GM04504 (cell line): ENCODE measurements at regions not wholly inside any gene's neighbourhood (a gene's known extent, or its start where the extent isn't known, plus 50 kb on each side); places are given as distances from the start of the nearest gene placed in this dataset.
"Not testable (repeated sequence)": the region's sequence is repeated elsewhere in the genome, so short reads cannot be mapped to it uniquely, and the experiment has no call there.

Experiments
- DNase-seq: peaks from one replicate; pipeline ENCODE4 v3.0.0-alpha.2; 2012; ENCODE audit warnings: low read depth

GRCh38 chr11:42841556-42841955 lies 470.2 kb upstream of the API5 start:
- no peak for DNase-seq

- DNase-seq: no peak
Measured at GRCh38 chr11:42849362-42849761, 462.4 kb upstream of the API5 start.

- DNase-seq: no peak
Measured at GRCh38 chr11:42857344-42857743, 454.5 kb upstream of the API5 start.

GRCh38 chr11:42870480-42870879 lies 441.3 kb upstream of the API5 start:
- DNase-seq: no peak

- DNase-seq: not testable (repeated sequence)
Measured at GRCh38 chr11:42873800-42874405, 437.9 kb upstream of the API5 start.

GRCh38 chr11:42881335-42881734 lies 430.5 kb upstream of the API5 start:
- DNase-seq: not testable (repeated sequence)

GRCh38 chr11:42890773-42891172 lies 421.0 kb upstream of the API5 start:
- DNase-seq: no peak

- no peak for DNase-seq
Measured at GRCh38 chr11:42901084-42901483, 410.7 kb upstream of the API5 start.

GRCh38 chr11:42906226-42906625 lies 405.6 kb upstream of the API5 start:
- no peak for DNase-seq

- DNase-seq: no peak
Measured at GRCh38 chr11:42913731-42914130, 398.1 kb upstream of the API5 start.

GRCh38 chr11:42923651-42924050 lies 388.1 kb upstream of the API5 start:
- no peak for DNase-seq

- no peak for DNase-seq
Measured at GRCh38 chr11:42925916-42926315, 385.9 kb upstream of the API5 start.

GRCh38 chr11:42947405-42947804 lies 364.4 kb upstream of the API5 start:
- DNase-seq: no peak

- not testable (repeated sequence) for DNase-seq
Measured at GRCh38 chr11:42949738-42950376, 361.9 kb upstream of the API5 start.

GRCh38 chr11:42951266-42951665 lies 360.5 kb upstream of the API5 start:
- DNase-seq: no peak

GRCh38 chr11:42957831-42958230 lies 354.0 kb upstream of the API5 start:
- no peak for DNase-seq

GRCh38 chr11:42958635-42959034 lies 353.2 kb upstream of the API5 start:
- DNase-seq: no peak

GRCh38 chr11:42960521-42961088 lies 351.2 kb upstream of the API5 start:
- no peak for DNase-seq

- DNase-seq: no peak
Measured at GRCh38 chr11:42967653-42968052, 344.1 kb upstream of the API5 start.

GRCh38 chr11:42972741-42973140 lies 339.1 kb upstream of the API5 start:
- no peak for DNase-seq

- DNase-seq: no peak
Measured at GRCh38 chr11:42974510-42975179, 337.2 kb upstream of the API5 start.

- DNase-seq: no peak
Measured at GRCh38 chr11:42975180-42975529, 336.6 kb upstream of the API5 start.

GRCh38 chr11:42976636-42977217 lies 335.1 kb upstream of the API5 start:
- DNase-seq: no peak
